ENCODE measurements at regions not wholly inside any gene's neighbourhood (a gene's known extent, or its start where the extent isn't known, plus 50 kb on each side); places are given as distances from the start of the nearest gene placed in this dataset.

DNA sequence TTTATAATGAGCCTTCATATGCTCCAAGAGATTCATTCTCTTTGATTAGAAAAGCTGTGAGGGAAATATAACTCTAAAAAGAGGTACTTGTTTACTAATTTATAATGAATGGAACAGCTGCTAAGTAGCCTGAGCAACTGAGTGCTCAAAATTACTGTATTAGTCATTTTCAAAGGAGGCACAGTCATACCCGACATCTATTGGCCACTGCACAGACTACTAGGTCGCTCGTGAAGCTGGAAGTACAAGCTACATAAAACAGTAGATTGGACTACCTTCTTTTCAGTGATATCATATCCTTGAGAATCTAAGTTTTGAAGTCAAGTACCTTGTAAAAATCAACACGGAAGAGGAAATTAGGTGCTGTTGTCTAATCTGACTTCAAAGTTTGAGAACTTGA lies 52.0 kb upstream of the GLRB start:
- Histone ChIP-seq H3K4me3 (ENCODE audit: low read length) (no peak overlapping the region), H3F3A (ENCODE audit: insufficient read depth, low read length) (no peaks in the 10 kb centered on the region)
- no peak for TF ChIP-seq EZH2phosphoT487 (IDR thresholded peaks at IDR 0.05; ENCODE audit: low read length)
- no peak for TF ChIP-seq EZH2 (optimal IDR thresholded peaks at IDR 0.05; ENCODE audit: low read depth, low read length)
- TF ChIP-seq, protein P1, sequence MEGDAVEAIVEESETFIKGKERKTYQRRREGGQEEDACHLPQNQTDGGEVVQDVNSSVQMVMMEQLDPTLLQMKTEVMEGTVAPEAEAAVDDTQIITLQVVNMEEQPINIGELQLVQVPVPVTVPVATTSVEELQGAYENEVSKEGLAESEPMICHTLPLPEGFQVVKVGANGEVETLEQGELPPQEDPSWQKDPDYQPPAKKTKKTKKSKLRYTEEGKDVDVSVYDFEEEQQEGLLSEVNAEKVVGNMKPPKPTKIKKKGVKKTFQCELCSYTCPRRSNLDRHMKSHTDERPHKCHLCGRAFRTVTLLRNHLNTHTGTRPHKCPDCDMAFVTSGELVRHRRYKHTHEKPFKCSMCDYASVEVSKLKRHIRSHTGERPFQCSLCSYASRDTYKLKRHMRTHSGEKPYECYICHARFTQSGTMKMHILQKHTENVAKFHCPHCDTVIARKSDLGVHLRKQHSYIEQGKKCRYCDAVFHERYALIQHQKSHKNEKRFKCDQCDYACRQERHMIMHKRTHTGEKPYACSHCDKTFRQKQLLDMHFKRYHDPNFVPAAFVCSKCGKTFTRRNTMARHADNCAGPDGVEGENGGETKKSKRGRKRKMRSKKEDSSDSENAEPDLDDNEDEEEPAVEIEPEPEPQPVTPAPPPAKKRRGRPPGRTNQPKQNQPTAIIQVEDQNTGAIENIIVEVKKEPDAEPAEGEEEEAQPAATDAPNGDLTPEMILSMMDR (IDR thresholded peaks at IDR 0.05; ENCODE audit: low read length) = no peak

DNA sequence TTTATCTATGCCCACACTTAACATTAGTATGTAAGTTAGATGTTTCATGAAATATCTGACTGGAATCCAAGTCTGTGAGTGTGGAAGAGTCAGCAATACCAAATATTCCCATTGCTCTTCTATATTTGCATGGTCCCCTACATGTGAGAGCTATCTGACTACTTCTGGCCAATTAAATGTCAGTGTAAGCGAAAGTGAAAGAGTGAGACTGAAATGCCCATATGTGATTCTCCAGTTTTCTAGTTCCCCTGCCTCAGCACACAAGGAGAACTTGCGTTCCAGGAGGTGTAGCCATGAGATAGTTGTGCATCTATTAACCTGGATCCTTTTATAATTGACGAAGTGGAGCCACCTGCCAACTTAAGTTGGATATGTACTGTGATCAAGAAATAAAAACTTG lies 50.1 kb upstream of the GLRB start:
- no peaks in the 10 kb centered on the region for H3K36me3 ChIP-seq (replicated peaks; ENCODE audit: insufficient read depth, low read length)
- TF ChIP-seq EZH2 (optimal IDR thresholded peaks at IDR 0.05; ENCODE audit: low read depth, low read length) (no peak), EZH2phosphoT487 (IDR thresholded peaks at IDR 0.05; ENCODE audit: low read length) (no peak)
- TF ChIP-seq, protein P1 (IDR thresholded peaks at IDR 0.05; ENCODE audit: low read length) = no peak
- no peaks in the 10 kb centered on the region for H3K4me1 ChIP-seq (ENCODE audit: low read length)

More for the DNA sequence above, 52.0 kb upstream of the GLRB start:
- H3K27me3 ChIP-seq (replicated peaks; ENCODE audit: insufficient read depth, low read length) = no peaks in the 10 kb centered on the region
- no peak for DNase-seq
- H3K9me3 ChIP-seq (replicated peaks; ENCODE audit: insufficient read depth, low read length) = no peaks in the 10 kb centered on the region
- H3K4me2 ChIP-seq (ENCODE audit: low read depth, low read length) = no peak overlapping the region
- no peaks in the 10 kb centered on the region for H3K79me2 ChIP-seq (ENCODE audit: low read length)
- no peaks in the 10 kb centered on the region for H3K4me1 ChIP-seq (ENCODE audit: low read length)
- no peaks in the 10 kb centered on the region for H3K9me2 ChIP-seq (replicated peaks; ENCODE audit: insufficient read depth, low read length)
- no peak overlapping the region for H2AFZ ChIP-seq (ENCODE audit: low read length)
- no peaks in the 10 kb centered on the region for H4K20me1 ChIP-seq (ENCODE audit: insufficient read depth, low read length)
- no peak overlapping the region for H3K27ac ChIP-seq (ENCODE audit: low read length)
- H3K9ac ChIP-seq (ENCODE audit: low read length) = no peak overlapping the region
- no peaks in the 10 kb centered on the region for H3K36me3 ChIP-seq (replicated peaks; ENCODE audit: insufficient read depth, low read length)

More for the DNA sequence above, 50.1 kb upstream of the GLRB start:
- H3K9me2 ChIP-seq (replicated peaks; ENCODE audit: insufficient read depth, low read length) = no peaks in the 10 kb centered on the region
- H3K4me2 ChIP-seq (ENCODE audit: low read depth, low read length) = no peak overlapping the region
- no peak overlapping the region for H2AFZ ChIP-seq (ENCODE audit: low read length)
- DNase-seq = peak; percentile 26
- H3F3A ChIP-seq (ENCODE audit: insufficient read depth, low read length) = no peaks in the 10 kb centered on the region
- H3K27ac ChIP-seq (ENCODE audit: low read length) = no peak overlapping the region
- no peaks in the 10 kb centered on the region for H4K20me1 ChIP-seq (ENCODE audit: insufficient read depth, low read length)
- no peaks in the 10 kb centered on the region for H3K79me2 ChIP-seq (ENCODE audit: low read length)
- H3K4me3 ChIP-seq (ENCODE audit: low read length) = no peak overlapping the region
- no peaks in the 10 kb centered on the region for H3K9me3 ChIP-seq (replicated peaks; ENCODE audit: insufficient read depth, low read length)
- H3K27me3 ChIP-seq (replicated peaks; ENCODE audit: insufficient read depth, low read length) = no peaks in the 10 kb centered on the region
- H3K9ac ChIP-seq (ENCODE audit: low read length) = no peak overlapping the region
